ELR (cell line): ENCODE measurements at regions not wholly inside any gene's neighbourhood (a gene's known extent, or its start where the extent isn't known, plus 50 kb on each side); places are given as distances from the start of the nearest gene placed in this dataset.
"Not testable (repeated sequence)": the region's sequence is repeated elsewhere in the genome, so short reads cannot be mapped to it uniquely, and the experiment has no call there.

Experiments
- DNase-seq: peaks from one replicate; pipeline ENCODE4 v3.0.0-alpha.2; 2015; ENCODE audit warnings: low read depth

DNA sequence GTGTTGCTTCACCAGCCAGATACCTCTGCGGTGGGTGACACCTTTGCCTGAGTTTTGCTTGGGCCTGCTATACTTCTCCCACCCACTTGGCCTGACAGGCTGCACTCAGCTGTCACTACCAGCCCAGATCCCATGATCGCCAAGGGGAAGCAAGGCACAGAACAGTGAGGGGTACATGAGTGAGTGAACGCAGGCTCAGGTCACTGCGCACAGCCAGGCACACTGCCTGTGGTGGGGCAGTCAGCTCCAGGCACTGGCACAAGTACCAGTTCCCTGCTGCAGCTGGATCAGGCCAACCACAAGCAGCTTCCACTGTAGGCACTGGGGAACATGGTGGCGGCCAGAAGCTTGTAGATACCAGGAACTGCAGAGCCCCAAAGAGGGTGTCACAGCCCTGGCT, 441.9 kb upstream of the GRM3 start:
- no peak for DNase-seq

DNA sequence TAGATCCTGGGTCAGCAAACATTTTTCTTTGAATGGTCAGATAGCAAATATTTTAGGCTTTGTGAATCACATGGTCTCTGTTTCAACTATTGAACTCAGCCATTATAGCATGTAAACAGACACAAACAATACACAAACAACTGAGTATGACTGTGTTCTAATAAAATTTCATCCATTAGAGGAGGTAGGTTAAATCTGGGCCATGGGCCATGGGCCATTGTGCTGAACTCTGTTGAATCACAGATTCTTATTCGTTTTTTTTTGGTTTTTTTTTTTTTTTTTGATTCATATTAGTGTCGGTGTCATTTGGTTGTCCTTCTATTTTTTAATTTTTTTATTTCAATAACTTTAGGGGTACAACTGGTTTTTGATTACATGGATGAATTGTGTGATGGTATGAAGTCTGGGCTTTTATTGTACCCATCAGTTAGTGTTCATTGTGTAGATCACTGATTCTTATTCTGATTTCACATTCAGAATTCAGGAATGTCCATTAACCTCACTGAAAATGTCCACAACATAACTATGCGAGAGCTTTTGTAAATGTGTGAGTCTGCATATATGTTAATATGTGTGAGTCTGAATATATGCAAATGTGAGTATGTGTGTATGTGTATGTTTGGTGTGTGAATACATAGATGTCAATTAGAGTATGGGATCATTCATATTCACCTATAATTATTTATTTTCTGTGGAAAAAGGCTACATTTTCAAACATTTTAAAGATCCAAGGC, 443.7 kb upstream of the GRM3 start:
- DNase-seq, result no peak

DNA sequence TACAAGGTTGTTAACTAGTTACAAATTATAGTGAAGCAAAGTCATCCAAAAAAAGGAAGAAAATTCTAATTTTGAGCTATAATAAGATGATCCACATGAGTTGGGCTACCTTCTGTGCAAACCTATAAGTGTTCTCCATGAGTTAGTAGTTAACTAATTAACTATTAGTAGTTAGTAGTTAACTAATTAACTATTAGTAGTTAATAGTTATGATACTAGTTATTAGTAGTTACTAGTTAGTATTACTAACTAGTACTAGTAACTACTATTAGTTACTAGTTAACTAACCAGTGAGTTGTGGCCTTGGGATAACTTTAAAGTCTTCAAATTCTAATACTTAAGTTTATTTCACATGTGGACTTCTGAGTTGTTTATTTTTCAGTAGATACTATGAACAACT, 453.4 kb upstream of the GRM3 start:
- no peak for DNase-seq

DNA sequence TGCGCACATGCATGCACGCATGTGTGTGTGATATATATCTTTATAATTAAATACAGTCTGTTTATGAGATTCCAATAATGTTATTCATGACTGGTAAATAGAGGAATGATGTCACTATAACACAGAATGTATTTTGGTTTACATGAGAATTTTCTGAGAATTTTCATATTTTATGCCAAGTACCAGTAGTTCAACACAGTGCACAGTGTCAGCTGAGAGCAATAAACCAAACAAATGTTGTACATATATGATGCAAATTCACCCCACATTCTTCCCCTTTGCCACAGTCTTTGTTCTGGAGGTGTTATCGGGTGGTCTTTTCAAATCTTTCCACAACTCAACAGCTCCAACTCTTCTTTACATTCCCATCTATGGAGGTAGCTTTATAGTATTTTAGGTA, 462.2 kb upstream of the GRM3 start:
- no peak for DNase-seq

DNA sequence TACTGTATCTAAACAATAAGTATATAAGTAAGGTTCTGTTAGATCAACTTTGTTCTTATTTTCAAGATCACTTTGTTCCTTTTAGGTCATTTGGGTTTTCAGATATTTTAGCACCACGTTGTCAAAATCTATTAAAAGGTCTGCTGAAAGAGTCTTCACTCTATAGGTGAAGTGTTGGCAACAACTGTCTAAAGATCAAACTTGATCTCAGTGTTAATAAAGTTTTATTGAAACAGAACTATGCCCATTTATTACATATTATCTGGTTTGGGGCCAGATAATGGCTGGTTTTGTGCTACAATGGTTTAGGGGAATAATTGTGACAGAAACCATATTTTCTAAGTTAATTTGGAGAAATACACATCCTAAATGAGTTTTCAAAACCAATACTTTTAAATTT, 478.9 kb upstream of the GRM3 start:
- DNase-seq, result no peak

DNA sequence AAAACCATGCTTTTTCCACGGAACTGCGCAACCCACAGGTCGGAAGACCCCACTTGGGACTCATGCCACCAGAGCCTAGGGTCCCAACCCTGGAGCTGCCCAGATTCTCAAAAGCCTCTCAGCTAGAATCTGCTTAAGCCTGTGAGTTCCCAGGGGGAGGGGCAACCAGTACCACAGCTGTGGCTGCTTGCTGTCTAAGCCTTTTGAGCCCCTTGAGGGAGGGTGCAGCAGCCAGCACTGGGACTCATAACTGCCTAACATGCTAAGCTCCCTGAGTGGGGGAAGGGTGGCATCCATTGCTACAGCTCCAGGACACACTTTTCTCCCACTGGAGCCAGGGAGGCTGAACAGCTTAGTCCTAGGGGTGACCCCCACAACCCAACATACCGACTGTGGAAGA, 485.6 kb upstream of the GRM3 start:
- DNase-seq, result no peak

DNA sequence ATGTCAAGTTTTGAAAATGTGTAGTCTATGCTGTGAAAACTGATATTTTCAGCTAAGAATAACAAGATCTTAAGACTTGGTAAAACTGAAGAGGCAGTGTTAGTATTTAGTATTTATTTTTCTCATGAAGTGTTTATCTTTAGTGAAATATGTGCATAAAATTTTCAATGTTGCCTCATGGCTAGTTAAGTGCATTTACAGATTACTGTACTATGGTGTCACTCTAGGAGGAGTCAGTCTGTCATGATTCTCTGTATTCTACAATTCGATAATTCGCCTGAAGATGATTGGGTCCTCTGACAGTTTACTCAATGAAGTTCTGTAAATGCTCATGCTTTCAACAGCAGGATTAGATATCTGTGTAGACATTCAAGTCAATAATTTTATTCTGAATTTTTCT, 488.1 kb upstream of the GRM3 start:
- DNase-seq, result no peak

DNA sequence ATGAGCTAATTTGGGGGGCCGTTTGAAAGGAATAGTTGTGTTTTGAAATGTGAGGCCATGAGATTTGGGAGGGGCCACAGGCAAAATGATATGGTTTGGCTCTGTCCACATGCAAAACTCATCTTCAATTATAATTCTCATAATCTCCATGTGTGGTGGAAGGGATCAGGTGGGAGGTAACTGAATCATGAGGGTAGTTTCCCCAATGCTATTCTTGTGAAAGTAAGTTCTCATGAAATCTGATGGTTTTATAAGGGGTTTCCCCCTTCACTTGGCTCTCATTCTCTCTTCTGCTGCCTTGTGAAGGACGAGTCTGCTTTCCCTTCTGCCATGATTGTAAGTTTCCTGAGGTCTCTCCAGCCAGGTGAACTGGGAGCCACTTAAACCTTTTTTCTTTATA, 490.8 kb upstream of the GRM3 start:
- DNase-seq, result no peak

DNA sequence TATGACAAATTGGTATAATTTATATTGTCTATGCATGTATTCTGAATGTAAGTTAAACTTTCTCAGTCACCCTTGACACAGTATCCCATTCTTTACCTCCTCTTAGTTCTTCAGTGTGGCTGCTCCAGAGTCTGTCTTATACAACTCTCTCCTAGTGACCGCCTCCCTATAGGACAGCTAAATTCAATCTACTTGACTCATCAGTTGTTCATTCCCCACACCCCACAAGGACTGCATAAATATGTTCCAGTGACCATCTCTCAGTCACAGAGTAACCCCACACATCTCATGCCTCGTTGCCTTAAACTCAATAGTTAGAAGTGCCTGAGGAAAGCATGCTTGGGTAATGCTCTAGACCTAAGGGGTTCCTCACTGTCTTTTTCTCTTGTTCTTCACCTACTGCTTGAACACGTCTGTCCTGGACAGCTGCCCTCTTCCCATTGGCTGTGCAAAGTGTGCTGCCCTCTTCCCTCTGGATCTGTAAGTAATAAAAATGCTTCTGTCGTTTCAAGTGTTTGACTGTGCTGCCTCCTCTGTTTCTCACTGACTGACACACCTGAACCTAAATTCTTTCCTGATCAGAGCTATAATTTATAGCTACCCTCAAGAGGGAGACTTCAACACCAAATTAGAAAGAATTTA, 494.6 kb upstream of the GRM3 start:
- DNase-seq, result no peak

DNA sequence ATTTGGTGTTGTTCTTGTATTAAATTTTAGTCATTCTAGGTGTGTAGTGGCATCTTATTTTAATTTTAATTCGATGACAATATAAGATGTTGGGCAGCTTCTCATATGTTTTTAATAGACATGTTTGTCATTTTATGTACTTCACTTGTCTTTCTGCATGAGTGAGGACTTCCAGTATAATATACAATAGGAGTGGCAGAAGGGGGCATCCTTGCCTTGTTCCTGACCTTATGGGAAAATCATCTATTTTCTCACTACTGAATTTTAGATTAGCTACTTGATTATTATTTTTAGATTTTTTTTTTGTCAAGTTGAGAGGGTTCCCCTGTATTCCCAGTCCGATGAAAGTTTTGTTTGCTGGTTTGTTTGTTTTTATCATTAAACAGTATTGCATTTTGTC, 495.2 kb upstream of the GRM3 start:
- DNase-seq, result no peak

DNA sequence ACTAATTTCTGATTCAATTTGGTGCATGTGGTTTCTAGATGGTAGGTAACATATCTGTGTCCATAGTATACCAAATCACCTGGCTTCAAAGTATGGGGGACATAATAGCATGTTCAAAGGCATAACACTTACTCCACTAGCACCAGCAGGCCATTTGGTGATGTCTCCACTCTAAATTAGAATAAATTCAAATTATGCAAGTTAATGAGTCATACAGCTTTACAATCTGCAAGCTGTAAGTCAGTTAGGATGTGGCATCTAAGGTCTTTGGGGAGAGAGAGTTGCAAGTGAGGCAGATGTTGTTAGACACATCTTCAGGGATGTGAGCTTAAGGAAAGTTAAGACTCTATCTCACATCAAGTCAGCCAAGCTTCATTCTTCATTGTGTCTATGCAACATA, 506.4 kb upstream of the GRM3 start:
- no peak for DNase-seq

DNA sequence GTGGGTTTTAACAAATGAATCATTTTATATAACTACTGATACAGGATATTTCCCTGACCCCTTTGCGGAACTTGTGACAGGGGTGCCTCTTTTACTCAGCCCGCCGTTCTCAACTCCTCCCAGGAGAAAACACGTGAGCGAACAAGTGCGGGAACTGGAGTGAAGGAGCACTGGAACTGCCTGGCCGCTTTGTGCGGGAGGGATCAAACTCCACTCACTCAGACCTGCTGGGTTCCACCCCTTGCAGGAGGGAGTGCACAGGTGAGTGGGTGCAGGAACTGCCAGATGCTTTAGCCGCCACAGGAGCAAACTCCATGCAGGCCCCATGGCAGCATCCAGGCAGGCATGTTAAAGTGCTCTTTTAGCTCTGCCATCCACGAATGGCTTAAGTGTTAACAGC, 513.4 kb upstream of the GRM3 start:
- no peak for DNase-seq

DNA sequence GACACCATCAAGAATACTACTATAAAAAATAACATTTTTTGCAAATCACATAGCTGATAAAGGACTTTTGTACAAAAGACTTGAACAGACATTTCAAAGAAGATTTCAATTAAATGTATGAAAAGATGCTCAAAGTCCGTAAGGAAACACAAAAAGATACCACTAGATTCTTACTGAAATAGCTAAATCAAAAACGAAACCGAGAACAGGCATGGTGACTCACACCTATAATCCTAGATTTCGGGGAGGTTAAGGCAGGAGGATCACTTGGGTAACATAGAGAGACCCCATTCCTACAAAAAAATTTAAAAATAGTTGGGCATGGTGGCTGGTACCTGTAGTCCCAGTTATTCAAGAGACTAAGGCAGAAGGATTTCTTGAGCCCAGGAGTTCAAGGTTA, 520.2 kb upstream of the GRM3 start:
- DNase-seq, result no peak

DNA sequence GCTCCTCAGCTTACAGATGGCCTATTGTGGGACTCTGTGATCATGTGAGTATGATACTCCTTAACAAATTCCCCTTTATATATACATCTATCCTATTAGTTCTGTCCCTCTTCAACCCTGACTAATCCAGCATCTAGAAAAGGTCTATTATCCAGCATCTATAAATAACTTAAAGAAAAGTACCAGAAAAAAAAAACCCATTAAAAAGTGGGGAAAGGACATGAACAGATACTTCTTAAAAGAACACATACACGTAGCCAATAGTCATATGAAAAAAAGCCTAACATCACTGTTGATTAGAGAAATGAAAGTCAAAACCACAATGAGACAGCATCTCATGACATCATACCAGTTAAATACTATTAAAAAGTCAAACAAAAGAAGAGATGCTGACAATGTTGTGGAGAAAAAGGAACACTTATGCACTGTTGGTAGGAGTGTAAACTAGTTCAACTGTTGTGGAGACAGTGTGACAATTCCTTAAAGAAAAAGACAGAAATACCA, 549.5 kb upstream of the GRM3 start:
- DNase-seq, result no peak

DNA sequence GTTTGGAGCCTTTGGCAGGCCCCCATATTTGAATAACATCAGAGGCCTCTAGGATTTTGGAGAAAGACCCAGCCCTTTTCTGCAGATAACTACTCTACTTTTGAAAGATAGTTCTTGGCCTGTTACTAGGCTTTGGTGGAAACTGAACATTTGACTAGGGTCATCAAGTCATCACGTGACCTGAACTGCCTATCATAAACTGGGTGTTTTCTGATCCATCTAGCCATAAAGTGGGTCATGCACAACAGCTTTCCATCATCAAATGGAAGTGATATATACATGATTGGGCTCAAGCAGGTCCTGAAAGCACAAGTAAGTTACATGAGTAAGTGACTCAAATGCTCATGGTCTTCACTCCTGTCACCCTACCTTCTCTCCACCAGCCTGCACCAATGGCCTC, 552.3 kb upstream of the GRM3 start:
- DNase-seq, result no peak

DNA sequence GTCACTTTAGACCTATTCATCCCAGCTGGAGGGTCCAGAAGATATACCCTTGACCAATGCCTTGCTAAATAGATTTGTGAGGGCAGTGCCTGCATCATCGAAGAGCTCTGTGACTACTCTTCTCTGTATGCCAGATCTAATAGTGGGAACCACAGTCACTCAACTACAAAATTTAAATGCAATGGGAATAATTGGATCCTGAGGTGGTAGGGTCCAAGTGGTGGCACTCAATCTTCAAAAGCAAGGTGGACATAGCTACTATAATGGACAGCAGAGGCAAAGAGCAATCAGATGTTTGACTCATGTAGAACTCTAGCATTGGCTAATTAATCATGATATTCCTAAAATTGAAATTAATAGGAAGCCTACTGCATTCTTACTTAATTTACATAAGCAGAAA, 554.3 kb upstream of the GRM3 start:
- DNase-seq, result no peak

DNA sequence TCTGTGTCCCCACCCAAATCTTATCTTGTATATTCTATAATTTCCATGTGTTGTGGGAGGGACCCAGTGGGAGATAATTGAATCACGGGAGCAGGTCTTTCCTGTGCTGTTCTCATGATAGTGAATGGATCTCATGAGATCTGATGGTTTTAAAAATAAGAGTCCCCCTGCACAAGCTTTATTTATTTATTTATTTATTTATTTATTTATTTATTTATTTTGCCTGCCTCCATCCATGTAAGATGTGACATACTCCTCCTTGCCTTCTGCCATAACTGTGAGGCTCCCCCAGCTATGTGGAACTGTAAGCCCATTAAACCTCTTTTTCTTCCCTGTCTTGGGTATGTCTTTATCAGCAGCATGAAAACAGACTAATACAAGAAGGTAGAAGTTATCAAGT, 579.1 kb upstream of the GRM3 start:
- not testable (repeated sequence) for DNase-seq

DNA sequence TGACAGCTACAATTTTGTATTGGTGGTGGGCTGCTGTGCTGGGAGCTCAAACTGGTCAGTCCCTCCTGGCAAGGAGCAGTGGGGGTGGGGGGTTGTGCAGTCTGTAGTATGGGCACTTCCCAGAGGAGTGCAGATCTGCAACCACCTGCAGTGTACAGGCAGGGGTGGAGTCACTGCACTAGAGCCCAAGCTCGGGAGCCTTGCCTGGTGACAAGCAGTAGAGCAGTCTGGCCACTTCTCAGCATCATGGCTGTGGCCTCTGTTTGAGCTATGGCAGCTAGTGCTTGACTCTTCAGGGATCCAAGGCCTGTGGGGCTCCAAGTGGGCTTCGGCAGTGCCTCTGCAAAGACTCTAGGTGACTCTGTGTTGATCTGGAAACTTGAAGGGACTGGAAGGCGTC, 585.1 kb upstream of the GRM3 start:
- DNase-seq, result no peak

DNA sequence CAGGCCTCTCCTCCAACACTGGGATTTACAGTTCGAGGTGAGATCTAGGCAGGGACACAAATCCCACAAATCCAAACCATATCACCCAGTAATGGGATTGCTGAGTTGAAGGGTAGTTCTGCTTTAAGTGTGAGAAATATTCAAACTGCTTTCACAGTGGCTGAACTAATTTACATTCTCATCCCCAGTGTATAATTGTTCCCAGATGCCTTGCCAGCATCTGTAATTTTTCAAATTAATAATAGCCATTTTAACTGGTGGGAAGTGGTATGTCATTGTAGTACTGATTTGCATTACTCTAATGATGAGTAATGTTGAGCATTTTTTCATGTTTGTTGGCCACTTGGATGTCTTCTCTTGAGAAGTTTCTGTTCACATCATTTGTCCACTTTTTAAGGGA, 592.8 kb upstream of the GRM3 start:
- DNase-seq, result no peak

DNA sequence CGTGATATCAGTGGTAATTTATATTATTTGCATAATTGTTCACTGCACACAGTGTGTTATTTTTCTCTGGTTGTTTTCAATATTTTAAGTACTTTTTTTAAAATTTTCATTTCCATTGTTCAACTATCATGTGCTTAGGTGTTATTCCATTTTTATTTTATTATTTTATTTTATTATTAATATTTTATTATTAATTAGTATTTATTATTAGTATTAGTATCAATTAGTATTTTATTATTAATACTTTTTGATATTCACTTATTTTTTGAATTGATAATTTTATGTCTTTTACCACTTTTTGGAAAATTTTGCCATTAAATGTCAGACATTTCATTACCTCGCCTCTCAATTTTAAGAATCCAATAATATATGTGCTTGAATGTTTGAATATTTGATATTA, 593.8 kb upstream of the GRM3 start:
- no peak for DNase-seq

DNA sequence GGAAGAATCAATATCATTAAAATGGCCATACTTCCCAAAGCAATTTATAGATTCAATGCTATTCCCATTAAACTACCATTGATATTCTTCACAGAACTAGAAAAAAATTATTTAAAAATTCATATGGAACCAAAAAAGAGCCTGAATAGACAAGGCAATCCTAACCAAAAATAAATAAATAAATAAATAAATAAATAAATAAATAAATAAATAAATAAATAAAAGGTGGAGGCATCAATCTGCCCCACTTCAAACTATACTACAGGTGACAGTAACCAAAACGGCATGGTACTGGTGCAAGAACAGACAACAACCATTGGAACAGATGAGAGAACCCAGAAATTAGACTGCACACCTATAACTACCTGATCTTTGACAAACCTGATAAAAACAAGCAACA, 598.5 kb upstream of the GRM3 start:
- not testable (repeated sequence) for DNase-seq

DNA sequence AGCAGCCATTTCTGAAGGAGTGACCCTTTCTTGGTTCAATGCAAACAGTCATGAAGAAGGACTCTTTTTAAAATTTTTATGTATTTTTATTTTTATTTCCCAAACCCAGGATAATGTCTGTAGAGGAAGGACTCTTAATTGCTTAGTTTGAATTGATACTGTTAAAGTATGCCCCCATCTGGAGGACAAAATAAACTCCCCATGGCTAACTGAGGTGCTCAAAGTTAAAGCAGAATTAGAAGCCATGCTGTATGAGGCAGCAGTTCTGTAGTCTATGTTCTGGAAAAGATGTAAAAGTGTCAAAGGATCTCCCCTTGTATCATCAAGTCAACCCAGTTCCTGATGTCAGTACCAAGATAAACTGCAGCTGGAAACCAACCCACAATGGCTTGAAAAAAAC, 617.9 kb upstream of the GRM3 start:
- DNase-seq, result no peak

DNA sequence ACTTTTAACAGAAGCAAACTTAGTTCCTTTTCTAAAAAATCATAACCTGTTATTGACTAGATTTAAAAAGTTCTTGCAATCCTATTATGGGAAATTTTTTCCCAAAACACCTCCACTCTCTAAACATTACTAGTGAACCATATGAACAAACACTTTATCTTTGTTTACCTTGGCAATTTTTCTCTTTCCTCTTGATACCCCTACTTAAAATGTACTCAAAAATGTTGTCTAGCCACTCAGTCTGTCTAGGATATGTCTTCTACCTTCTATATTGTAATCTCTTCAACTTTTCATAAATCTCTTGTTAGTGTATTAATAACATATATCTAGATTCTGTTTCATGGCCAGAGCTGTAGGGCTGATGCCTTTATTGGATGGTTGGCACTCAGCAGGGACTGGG, 630.0 kb upstream of the GRM3 start:
- no peak for DNase-seq

DNA sequence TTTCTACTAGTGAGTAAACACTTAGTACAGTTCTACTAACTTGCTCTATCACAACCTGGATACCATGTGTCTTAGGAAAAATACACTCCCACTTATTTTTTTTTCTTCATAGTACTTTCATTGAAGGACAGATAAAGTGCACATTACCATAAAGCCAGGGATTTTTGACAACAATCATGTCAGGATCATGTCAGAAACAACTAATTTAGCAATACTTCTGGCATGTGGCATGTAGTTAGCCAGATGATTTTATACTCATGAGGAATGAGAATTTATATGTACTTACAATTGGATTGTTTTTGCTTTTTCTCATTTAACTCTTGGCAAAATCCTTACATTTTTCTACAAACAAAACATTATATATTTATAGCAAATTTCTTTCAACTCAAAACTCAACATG, 630.7 kb upstream of the GRM3 start:
- DNase-seq, result no peak
